ENCODE measurements at regions not wholly inside any gene's neighbourhood (a gene's known extent, or its start where the extent isn't known, plus 50 kb on each side); places are given as distances from the start of the nearest gene placed in this dataset.

DNA sequence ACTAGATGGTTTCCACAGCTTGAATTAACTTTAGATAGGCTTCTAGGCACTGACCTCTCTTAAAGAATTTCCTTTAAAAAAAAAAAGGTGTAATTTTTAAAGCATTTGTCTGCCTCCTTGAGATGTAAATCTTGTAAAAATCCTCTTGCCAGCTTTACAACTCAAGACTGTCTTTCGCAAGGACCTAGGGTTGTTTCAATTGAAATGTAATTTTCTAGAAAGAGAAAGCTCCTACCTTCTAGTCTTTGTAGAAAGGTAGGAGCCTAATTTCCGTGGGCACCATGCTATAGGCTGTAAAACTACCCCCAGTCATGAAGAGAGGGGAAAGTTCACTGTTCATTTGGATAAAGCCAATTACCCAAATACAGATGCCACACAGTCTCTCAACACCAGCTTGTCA is 228.8 kb upstream of the TMEM229A start:
- Histone ChIP-seq H3K27me3 (ENCODE audit: control insufficient read depth in 3 of 3, insufficient read depth in 3 of 3, low read length in 2 of 3) (no peaks in the 10 kb centered on the region), H3K36me3 (ENCODE audit: control insufficient read depth in 4 of 4, insufficient read depth in 4 of 4, low read length in 4 of 4) (no peaks in the 10 kb centered on the region), H3K27ac (ENCODE audit: low read depth in 1 of 2, low read length in 1 of 2) (no peak overlapping the region), H3K9me3 (ENCODE audit: control insufficient read depth in 4 of 4, insufficient read depth in 3 of 4, low read length in 3 of 4) (no peaks in the 10 kb centered on the region), H3K4me1 (ENCODE audit: control insufficient read depth in 5 of 5, insufficient read depth in 5 of 5, low read length in 5 of 5) (peaks cover 0 to 4% (median 0%) of the 10 kb centered on the region in 5 donors), H3K9ac (ENCODE audit: insufficient read depth in 1 of 2, low read length in 2 of 2) (no peak overlapping the region), H3K4me3 (no peak overlapping the region)
- DNase-seq (no peak), ATAC-seq (ENCODE audit: insufficient read depth, low FRiP score) (no peak)
- 50 to 61% methylated on average over 2 of the region's 2 CpGs for WGBS, 2 donors
- TF ChIP-seq, protein P1, sequence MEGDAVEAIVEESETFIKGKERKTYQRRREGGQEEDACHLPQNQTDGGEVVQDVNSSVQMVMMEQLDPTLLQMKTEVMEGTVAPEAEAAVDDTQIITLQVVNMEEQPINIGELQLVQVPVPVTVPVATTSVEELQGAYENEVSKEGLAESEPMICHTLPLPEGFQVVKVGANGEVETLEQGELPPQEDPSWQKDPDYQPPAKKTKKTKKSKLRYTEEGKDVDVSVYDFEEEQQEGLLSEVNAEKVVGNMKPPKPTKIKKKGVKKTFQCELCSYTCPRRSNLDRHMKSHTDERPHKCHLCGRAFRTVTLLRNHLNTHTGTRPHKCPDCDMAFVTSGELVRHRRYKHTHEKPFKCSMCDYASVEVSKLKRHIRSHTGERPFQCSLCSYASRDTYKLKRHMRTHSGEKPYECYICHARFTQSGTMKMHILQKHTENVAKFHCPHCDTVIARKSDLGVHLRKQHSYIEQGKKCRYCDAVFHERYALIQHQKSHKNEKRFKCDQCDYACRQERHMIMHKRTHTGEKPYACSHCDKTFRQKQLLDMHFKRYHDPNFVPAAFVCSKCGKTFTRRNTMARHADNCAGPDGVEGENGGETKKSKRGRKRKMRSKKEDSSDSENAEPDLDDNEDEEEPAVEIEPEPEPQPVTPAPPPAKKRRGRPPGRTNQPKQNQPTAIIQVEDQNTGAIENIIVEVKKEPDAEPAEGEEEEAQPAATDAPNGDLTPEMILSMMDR (IDR thresholded peaks at IDR 0.05; ENCODE audit: control extremely low read depth, extremely low read depth), result no peak

DNA sequence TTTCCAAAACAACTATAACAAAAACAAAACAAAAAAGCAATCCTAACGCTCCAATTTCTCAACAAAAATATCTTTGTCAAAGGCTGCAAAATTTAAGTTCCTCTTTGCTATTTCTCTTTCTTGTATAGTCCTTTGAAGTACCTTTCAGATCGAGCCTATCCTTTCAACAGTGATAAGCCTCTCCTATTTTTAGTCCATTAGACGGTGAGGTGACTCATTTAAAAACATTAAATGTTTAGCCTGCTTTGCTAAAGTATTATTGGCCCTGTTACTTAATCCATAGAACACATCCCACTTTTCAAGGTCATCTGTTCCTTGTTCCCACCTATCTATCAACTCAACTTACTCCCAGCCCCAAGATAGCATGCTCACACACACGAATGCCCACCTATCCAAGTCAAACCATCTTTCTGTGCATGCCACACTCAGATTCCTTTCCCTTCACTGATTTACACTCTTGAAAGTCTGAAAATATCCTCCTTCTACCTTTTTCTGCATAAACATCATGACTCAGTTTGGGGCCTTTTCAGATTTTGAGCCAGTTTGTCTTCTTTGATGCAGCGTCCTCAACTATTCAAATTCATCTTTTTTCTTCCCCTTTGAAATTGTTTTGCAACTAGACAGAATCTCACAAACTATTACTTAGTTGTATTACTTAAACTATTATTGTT is 224.9 kb upstream of the TMEM229A start:
- TF ChIP-seq, protein P1 (IDR thresholded peaks at IDR 0.05; ENCODE audit: control extremely low read depth, extremely low read depth), result no peak
- ATAC-seq (ENCODE audit: insufficient read depth, low FRiP score), result no peak
- H3K4me3 ChIP-seq, result no peak overlapping the region
- H3K9me3 ChIP-seq (ENCODE audit: control insufficient read depth in 4 of 4, insufficient read depth in 3 of 4, low read length in 3 of 4), result peaks cover 0 to 3% (median 0%) of the 10 kb centered on the region in 4 donors
- H3K4me1 ChIP-seq (ENCODE audit: control insufficient read depth in 5 of 5, insufficient read depth in 5 of 5, low read length in 5 of 5), result peaks cover 0 to 22% (median 6%) of the 10 kb centered on the region in 5 donors
- no peaks in the 10 kb centered on the region for H3K27me3 ChIP-seq (ENCODE audit: control insufficient read depth in 3 of 3, insufficient read depth in 3 of 3, low read length in 2 of 3)
- 41 to 59% methylated on average over 5 of the region's 5 CpGs for WGBS, 2 donors
- no peak for DNase-seq
- H3K27ac ChIP-seq (ENCODE audit: low read depth in 1 of 2, low read length in 1 of 2), result no peak overlapping the region
- H3K9ac ChIP-seq (ENCODE audit: insufficient read depth in 1 of 2, low read length in 2 of 2), result no peak overlapping the region
- no peaks in the 10 kb centered on the region for H3K36me3 ChIP-seq (ENCODE audit: control insufficient read depth in 4 of 4, insufficient read depth in 4 of 4, low read length in 4 of 4)

DNA sequence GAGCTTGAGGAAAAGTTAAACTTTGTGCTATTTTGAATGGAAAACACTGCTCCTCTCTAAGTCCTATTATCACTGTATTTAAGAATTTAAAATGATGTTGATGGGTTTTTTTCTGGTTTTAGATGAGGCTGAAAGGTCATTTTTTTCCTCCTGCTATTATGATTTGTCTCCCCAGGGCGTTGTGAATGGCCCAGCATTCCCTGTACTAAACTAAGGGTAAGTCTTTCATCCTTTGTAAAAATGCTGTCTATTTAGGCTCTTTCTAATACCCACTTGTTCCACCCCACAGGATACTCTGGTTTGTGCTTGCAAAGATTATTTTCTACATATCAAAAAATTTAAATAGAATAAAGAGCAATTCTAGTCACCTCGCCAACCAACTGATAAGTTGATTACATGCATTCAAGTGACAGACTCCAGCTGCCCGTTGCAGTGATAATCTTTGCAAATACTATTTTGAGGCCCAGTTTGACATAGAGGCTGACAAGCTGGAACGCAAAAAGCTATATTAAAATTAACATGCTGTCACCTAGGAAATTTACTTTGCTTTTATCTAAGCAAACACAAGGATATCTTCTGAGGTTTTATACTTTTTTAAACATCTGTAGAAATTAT is 222.3 kb upstream of the TMEM229A start:
- no peak overlapping the region for H3K27ac ChIP-seq (ENCODE audit: low read depth in 1 of 2, low read length in 1 of 2)
- H3K9ac ChIP-seq (ENCODE audit: insufficient read depth in 1 of 2, low read length in 2 of 2), result no peak overlapping the region
- no peak overlapping the region for H3K4me3 ChIP-seq
- ATAC-seq (ENCODE audit: insufficient read depth, low FRiP score) (no peak), DNase-seq (peak; percentile 19 to 55 (median 53))
- no peaks in the 10 kb centered on the region for H3K27me3 ChIP-seq (ENCODE audit: control insufficient read depth in 3 of 3, insufficient read depth in 3 of 3, low read length in 2 of 3)
- H3K4me1 ChIP-seq (ENCODE audit: control insufficient read depth in 5 of 5, insufficient read depth in 5 of 5, low read length in 5 of 5), result peaks cover 0 to 40% (median 6%) of the 10 kb centered on the region in 5 donors
- H3K9me3 ChIP-seq (ENCODE audit: control insufficient read depth in 4 of 4, insufficient read depth in 3 of 4, low read length in 3 of 4), result peaks cover 0 to 3% (median 0%) of the 10 kb centered on the region in 4 donors
- 43 to 76% methylated on average over 4 of the region's 4 CpGs for WGBS, 2 donors
- H3K36me3 ChIP-seq (ENCODE audit: control insufficient read depth in 4 of 4, insufficient read depth in 4 of 4, low read length in 4 of 4), result no peaks in the 10 kb centered on the region
- TF ChIP-seq, protein P1 (IDR thresholded peaks at IDR 0.05; ENCODE audit: control extremely low read depth, extremely low read depth), result no peak
